ENCODE measurements at regions not wholly inside any gene's neighbourhood (a gene's known extent, or its start where the extent isn't known, plus 50 kb on each side); places are given as distances from the start of the nearest gene placed in this dataset.
"Not testable (repeated sequence)": the region's sequence is repeated elsewhere in the genome, so short reads cannot be mapped to it uniquely, and the experiment has no call there.

DNA sequence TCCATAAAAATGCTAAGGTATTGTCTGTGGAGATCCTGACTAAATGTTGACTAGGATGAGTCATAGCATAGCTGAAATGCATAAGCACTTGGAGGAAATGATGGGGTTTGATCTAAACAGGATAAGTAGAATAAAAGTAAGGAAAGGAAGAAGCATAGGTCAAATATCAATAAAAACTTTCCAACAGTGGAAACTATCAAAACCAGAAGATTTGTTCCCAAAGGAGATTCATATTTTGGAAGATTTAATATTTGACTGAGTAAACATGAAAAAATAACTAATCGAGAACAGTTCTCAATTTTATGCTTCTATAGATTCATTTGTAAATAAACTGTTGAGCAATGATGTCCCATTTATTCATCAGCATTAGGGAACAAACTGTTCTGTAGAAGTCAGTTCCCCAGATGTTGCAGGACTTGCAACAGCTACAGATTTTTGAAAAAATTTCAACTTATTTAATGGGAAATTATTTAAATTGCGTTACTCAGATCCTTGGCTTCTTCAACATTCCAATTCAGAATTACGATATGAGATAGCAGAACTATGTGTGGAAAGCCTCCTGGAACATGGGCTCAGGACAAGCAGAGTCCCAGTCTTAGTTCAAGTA is 133.7 kb upstream of the TBX18 start:
- H3K9me3 Mint-ChIP-seq, result no peaks in the 10 kb centered on the region
- TF ChIP-seq, protein P1, sequence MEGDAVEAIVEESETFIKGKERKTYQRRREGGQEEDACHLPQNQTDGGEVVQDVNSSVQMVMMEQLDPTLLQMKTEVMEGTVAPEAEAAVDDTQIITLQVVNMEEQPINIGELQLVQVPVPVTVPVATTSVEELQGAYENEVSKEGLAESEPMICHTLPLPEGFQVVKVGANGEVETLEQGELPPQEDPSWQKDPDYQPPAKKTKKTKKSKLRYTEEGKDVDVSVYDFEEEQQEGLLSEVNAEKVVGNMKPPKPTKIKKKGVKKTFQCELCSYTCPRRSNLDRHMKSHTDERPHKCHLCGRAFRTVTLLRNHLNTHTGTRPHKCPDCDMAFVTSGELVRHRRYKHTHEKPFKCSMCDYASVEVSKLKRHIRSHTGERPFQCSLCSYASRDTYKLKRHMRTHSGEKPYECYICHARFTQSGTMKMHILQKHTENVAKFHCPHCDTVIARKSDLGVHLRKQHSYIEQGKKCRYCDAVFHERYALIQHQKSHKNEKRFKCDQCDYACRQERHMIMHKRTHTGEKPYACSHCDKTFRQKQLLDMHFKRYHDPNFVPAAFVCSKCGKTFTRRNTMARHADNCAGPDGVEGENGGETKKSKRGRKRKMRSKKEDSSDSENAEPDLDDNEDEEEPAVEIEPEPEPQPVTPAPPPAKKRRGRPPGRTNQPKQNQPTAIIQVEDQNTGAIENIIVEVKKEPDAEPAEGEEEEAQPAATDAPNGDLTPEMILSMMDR (IDR thresholded peaks at IDR 0.05; ENCODE audit: unreplicated experiment in 3 of 3), result no peak
- H3K27me3 Mint-ChIP-seq (ENCODE audit: low read depth), result no peaks in the 10 kb centered on the region
- H3K27ac Mint-ChIP-seq, result no peak overlapping the region
- no peaks in the 10 kb centered on the region for H3K36me3 Mint-ChIP-seq (ENCODE audit: low read depth)
- peaks cover 3% of the 10 kb centered on the region for H3K4me1 Mint-ChIP-seq
- no peak overlapping the region for H3K4me3 Mint-ChIP-seq

DNA sequence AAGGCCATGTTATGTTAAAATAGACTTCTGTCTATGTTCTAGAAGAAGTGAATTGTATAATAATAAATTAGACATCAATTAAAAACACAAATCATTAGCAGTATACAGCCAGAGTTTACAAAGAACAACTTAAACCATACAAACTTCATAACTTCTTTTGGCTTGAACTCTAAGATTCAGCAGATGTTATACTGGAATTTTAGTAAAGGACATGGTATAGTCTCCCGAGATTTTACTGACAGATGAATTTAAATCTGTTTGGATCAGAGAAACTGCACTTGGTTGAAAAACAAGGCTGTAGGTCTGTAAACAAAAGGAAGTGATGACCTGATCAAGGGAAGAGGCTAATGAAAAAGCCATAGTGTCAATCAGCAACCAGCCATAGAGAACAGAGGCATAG is 132.6 kb upstream of the TBX18 start:
- Mint-ChIP-seq H3K4me3 (no peak overlapping the region), H3K27me3 (ENCODE audit: low read depth) (no peaks in the 10 kb centered on the region), H3K9me3 (no peaks in the 10 kb centered on the region), H3K4me1 (no peaks in the 10 kb centered on the region), H3K36me3 (ENCODE audit: low read depth) (no peaks in the 10 kb centered on the region), H3K27ac (no peak overlapping the region)
- TF ChIP-seq, protein P1 (IDR thresholded peaks at IDR 0.05; ENCODE audit: unreplicated experiment in 3 of 3), result no peak

DNA sequence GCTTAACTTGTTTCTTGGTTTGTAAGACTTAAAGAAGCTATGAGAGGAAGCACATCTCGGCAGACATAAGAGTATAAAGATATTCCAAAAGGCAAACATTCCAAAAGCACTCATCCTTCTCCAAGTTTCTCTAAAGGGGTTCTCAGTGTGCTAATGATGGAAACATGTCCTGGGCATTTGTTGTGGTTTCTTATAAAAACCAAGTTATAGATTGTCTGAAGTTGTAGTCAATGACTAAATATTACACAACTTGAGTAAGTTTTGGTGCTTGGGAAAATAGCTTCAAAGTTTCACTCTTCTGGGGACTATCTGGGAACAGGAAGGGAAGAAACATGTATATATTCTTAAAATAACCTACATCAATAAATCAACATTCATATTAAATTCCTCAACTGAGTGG is 128.3 kb upstream of the TBX18 start:
- Mint-ChIP-seq H3K27me3 (ENCODE audit: low read depth) (no peaks in the 10 kb centered on the region), H3K4me1 (no peaks in the 10 kb centered on the region), H3K27ac (no peak overlapping the region), H3K9me3 (no peaks in the 10 kb centered on the region), H3K4me3 (no peak overlapping the region), H3K36me3 (ENCODE audit: low read depth) (no peaks in the 10 kb centered on the region)
- TF ChIP-seq, protein P1 (IDR thresholded peaks at IDR 0.05; ENCODE audit: unreplicated experiment in 3 of 3), result no peak

DNA sequence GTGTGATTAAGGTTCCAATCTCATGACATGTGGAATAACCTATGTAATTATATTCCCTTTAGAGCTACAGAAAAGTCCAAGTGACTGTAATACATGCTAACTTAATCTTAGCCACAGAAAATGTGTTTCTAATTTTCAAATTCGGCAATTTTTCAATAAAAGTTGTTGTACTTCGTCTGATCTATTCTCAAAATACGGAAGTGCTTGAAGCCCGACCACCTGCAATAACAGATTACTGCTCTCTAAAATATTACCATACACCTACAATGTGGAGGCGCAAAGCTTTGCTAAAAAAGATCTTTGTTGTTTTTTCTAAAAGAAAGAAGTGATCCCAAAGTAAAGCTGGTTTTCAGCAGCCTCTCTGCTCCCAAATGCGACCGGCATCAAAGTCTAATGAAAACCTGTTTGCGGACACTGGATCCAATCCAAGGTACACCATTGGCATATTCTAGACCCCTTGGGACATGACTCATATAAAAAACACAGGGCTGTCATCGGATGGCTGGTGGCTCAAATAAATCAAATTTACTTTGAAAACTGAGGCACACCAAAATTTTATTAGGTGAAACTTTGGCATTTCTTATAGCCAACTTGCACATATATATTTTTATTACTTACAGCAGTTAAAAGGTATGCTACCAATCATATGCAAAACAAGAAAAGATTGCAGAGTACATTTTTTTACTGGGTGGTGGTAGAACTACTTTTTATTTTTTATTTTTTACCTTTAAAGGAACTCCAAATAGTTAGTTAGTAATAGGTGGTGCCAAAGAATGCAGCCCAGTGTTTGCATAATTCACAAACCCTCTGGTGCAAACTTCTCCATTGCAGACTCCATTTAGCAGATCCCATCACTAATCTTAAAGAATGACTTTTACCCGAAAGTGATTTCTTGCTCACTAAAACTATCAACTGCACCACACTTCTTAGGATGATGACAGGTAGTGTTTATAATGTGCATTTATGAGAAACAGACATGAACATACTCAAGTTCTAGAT is 118.7 kb upstream of the TBX18 start:
- H3K4me3 Mint-ChIP-seq, result no peak overlapping the region
- no peaks in the 10 kb centered on the region for H3K9me3 Mint-ChIP-seq
- H3K36me3 Mint-ChIP-seq (ENCODE audit: low read depth), result no peaks in the 10 kb centered on the region
- H3K4me1 Mint-ChIP-seq, result no peaks in the 10 kb centered on the region
- no peak overlapping the region for H3K27ac Mint-ChIP-seq
- TF ChIP-seq, protein P1 (IDR thresholded peaks at IDR 0.05; ENCODE audit: unreplicated experiment in 3 of 3), result no peak
- H3K27me3 Mint-ChIP-seq (ENCODE audit: low read depth), result no peaks in the 10 kb centered on the region

DNA sequence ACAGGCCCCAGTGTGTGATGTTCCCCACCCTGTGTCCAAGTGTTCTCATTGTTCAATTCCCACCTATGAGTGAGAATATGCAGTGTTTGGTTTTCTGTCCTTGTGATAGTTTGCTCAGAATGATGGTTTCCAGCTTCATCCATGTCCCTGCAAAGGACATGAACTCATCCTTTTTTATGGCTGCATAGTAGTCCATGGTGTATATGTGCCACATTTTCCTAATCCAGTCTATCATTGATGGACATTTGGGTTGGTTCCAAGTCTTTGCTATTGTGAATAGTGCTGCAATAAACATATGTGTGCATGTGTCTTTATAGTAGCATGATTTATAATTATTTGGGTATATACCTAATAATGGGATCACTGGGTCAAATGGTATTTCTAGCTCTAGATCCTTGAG is 115.0 kb upstream of the TBX18 start:
- not testable (repeated sequence) for H3K27ac Mint-ChIP-seq; H3K4me1 Mint-ChIP-seq; H3K27me3 Mint-ChIP-seq (ENCODE audit: low read depth); H3K9me3 Mint-ChIP-seq; H3K4me3 Mint-ChIP-seq; H3K36me3 Mint-ChIP-seq (ENCODE audit: low read depth)

DNA sequence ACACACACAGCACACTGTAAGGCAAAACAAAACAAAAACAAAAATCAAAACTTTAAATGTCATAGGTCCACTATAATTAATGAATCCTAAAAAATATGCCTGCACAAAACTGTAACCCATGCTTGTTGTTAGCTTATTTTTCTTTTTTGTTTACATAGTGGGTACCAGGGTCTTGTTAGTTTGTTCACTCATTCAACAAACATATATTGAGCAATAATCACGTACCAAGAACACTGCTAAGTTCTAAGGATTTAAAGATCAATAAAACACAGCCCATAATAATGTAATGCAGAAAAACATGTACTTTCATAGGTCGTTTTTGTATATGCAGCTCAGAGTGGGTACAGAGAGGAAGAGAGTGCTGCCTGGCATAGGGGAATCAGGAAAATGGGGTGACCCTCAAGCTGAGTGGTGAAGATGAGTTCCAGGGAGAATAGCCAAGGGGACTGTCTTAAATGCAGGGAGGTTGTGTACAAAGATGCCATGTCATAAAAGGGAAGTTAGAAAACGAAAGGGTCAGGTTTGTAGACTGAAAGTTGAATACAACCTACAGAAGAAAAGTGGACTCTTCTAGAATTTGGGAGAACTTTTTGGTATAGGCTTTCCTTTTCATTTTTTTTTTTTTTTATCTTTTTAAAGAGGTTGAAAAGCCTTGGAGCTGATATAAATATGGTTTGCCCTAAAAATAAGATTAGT is 113.3 kb upstream of the TBX18 start:
- no peaks in the 10 kb centered on the region for H3K9me3 Mint-ChIP-seq
- no peak overlapping the region for H3K4me3 Mint-ChIP-seq
- TF ChIP-seq, protein P1 (IDR thresholded peaks at IDR 0.05; ENCODE audit: unreplicated experiment in 3 of 3), result no peak
- no peaks in the 10 kb centered on the region for H3K27me3 Mint-ChIP-seq (ENCODE audit: low read depth)
- H3K36me3 Mint-ChIP-seq (ENCODE audit: low read depth), result no peaks in the 10 kb centered on the region
- H3K27ac Mint-ChIP-seq, result no peak overlapping the region
- H3K4me1 Mint-ChIP-seq, result no peaks in the 10 kb centered on the region

Measured in nephron (organoid).